GM12865 (cell line): ENCODE measurements at regions not wholly inside any gene's neighbourhood (a gene's known extent, or its start where the extent isn't known, plus 50 kb on each side); places are given as distances from the start of the nearest gene placed in this dataset.

ENCODE experiments used
- DNase-seq: peaks from one replicate; pipeline ENCODE4 v3.0.0; 2010; ENCODE audit warnings: low read depth
- H3K4me3 ChIP-seq: 2 replicates; pipeline ENCODE4 v1.5.1; 2011; ENCODE audit warnings: mild to moderate bottlenecking, low read depth, low read length, control low read depth
- TF ChIP-seq, protein P1 (sequence below): IDR thresholded peaks from 2 replicates; pipeline ENCODE4 v1.5.1; 2011; ENCODE audit warnings: low read length, control low read depth, low read depth, inconsistent platforms; ENCODE audit not compliant: insufficient read depth; ENCODE audit errors: missing control alignments

DNA sequence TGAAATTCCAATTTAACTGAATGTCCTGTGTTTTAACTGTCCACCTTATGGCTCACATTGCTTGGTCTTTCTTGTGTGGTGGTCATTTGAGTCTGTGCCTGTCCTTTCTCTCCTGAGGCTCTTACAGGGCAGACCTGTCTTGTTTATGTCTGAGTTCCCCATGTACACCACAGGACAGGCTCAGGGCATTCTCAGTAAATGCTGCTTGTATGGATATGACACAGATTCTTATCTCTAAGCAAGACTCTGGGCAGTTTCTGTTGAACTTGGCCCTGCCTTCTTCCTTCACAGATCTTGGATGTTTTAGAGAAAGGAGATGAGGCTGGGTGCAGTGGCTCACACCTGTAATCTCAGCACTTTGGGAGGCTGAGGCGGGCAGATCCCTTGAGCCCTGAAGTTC lies 159.1 kb upstream of the CSF3R start:
- no peak overlapping the region for H3K4me3 ChIP-seq
- no peak for DNase-seq
- TF ChIP-seq, protein P1, sequence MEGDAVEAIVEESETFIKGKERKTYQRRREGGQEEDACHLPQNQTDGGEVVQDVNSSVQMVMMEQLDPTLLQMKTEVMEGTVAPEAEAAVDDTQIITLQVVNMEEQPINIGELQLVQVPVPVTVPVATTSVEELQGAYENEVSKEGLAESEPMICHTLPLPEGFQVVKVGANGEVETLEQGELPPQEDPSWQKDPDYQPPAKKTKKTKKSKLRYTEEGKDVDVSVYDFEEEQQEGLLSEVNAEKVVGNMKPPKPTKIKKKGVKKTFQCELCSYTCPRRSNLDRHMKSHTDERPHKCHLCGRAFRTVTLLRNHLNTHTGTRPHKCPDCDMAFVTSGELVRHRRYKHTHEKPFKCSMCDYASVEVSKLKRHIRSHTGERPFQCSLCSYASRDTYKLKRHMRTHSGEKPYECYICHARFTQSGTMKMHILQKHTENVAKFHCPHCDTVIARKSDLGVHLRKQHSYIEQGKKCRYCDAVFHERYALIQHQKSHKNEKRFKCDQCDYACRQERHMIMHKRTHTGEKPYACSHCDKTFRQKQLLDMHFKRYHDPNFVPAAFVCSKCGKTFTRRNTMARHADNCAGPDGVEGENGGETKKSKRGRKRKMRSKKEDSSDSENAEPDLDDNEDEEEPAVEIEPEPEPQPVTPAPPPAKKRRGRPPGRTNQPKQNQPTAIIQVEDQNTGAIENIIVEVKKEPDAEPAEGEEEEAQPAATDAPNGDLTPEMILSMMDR: no peak

DNA sequence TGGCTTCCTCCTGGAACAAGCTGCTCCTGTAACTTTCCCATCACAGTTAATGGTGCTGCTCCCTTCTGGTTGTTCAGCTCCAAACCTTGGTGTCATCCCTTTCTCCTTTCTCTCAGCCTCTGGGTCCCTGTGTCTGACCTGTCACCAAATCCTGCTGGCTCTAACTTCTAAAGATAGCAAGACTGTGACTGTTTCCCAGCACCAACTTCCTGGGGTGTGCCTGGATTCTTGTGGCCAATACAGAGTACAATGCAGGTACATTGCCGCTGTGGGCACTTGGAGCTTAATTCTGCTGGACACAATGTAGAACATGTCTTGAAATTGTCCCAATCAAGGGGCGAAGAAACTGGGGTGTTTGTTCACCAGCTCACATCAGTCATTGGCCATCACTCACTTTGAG lies 156.7 kb upstream of the CSF3R start:
- no peak overlapping the region for H3K4me3 ChIP-seq
- DNase-seq: no peak
- TF ChIP-seq, protein P1: no peak

GRCh38 chr1:36638268-36638667 lies 155.6 kb upstream of the CSF3R start:
- DNase-seq: no peak
- H3K4me3 ChIP-seq: no peak overlapping the region
- TF ChIP-seq, protein P1: no peak

DNA sequence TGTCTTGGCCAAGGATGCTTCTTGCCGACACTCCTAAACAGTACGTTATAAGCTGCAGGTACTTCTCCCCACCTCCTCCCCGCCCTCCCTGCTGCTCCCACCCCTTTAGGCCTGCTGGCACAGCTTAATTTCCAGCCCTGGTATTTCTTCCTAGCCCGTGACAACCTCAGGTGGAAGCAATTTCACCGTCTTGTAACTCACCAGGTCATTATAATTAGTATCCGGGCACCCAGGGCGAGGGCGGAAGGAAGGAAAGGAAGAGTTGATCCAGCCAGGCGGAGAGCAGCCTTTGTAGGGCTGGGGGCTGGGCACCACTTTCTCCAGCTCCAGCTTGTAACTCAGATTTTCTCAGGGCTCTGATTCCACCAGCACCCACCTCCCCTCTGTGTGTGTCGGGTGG lies 153.5 kb upstream of the CSF3R start:
- DNase-seq: no peak
- TF ChIP-seq, protein P1: no peak
- no peak overlapping the region for H3K4me3 ChIP-seq

DNA sequence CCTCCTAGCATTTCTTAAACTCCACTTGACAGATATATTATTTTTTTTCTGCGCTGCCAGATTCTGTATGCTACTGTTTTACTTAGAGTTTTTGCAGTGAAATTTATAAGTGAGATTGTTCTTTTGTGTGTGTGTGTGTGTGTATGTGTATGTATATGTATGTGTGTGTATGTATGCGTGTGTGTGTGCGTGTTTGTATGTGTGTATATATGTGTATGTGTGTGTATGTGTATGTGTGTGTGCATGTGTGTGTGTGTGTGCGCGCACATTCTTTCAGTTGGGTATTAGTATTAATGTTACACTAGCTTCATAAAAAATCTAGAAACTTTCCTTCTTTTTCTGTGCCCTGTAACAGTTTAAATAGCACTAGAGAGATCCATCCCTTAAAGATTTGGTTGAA lies 152.6 kb upstream of the CSF3R start:
- H3K4me3 ChIP-seq: no peak overlapping the region
- DNase-seq: no peak
- TF ChIP-seq, protein P1: no peak

DNA sequence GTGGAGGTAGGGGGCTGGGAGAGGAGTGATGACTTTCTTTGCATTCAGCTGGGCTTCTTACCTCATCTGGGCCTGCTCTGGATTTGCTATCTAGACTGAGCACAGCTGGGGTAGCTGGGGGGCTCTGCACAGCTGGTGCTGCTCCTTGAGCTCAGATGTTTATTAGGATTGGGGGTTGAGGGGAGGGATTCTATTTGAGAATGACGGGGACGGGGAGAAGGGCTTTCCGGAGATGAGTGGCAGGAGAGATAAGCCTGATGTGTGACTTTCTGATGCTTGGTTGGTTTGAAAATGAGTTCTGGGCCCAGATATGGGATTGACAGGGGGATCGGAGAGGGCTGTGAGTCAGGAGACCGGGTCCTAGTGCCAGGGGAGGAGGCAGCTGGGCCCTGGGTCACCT lies 146.1 kb upstream of the CSF3R start:
- TF ChIP-seq, protein P1: no peak
- DNase-seq: no peak
- H3K4me3 ChIP-seq: no peak overlapping the region

- TF ChIP-seq, protein P1: no peak
- DNase-seq: no peak
Measured at GRCh38 chr1:36626435-36626834, 143.7 kb upstream of the CSF3R start.

More at GRCh38 chr1:36626435-36626834, 143.7 kb upstream of the CSF3R start:
- no peak overlapping the region for H3K4me3 ChIP-seq
